OCI-LY1 (cell line): ENCODE measurements at regions not wholly inside any gene's neighbourhood (a gene's known extent, or its start where the extent isn't known, plus 50 kb on each side); places are given as distances from the start of the nearest gene placed in this dataset.

Experiments
- EZH2 ChIP-seq: fragments of 200-600 bp; sonication (generic), shearing (Covaris generic); IDR thresholded peaks from 2 replicates; pipeline ENCODE4 v1.8.0; 2017; ENCODE audit warnings: borderline replicate concordance, mixed run types, mild to moderate bottlenecking, antibody characterized with exemption, low read length, moderate library complexity, mixed read lengths
- TF ChIP-seq, protein P1 (sequence below): fragments of 200-600 bp; sonication (generic), shearing (Covaris generic); IDR thresholded peaks from 2 replicates; pipeline ENCODE4 v1.5.1; 2017; ENCODE audit warnings: mild to moderate bottlenecking, antibody characterized with exemption, low read length, moderate library complexity, mixed read lengths

DNA sequence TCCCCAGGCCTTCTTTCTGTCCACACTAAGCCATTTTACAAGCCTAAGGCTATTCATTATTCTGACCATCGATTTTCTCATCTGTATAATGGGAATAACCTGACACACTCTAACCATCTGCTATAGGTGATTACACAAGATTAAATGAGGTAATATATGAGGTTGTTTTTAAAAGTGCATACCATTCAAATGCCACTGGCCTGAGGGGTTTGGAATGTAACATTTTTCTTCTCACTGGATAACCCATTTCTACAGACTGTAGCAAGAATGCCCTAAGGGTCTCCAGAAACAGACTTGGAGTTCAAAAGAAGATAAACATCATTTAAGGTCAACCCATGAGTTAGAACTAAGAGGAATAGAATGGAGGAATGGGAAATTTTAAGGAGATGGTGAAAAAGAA, 111.7 kb upstream of the SETBP1 start:
- no peak for TF ChIP-seq EZH2
- TF ChIP-seq, protein P1, sequence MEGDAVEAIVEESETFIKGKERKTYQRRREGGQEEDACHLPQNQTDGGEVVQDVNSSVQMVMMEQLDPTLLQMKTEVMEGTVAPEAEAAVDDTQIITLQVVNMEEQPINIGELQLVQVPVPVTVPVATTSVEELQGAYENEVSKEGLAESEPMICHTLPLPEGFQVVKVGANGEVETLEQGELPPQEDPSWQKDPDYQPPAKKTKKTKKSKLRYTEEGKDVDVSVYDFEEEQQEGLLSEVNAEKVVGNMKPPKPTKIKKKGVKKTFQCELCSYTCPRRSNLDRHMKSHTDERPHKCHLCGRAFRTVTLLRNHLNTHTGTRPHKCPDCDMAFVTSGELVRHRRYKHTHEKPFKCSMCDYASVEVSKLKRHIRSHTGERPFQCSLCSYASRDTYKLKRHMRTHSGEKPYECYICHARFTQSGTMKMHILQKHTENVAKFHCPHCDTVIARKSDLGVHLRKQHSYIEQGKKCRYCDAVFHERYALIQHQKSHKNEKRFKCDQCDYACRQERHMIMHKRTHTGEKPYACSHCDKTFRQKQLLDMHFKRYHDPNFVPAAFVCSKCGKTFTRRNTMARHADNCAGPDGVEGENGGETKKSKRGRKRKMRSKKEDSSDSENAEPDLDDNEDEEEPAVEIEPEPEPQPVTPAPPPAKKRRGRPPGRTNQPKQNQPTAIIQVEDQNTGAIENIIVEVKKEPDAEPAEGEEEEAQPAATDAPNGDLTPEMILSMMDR = no peak
